GM13976 (cell line): ENCODE measurements at regions not wholly inside any gene's neighbourhood (a gene's known extent, or its start where the extent isn't known, plus 50 kb on each side); places are given as distances from the start of the nearest gene placed in this dataset.
"Not testable (repeated sequence)": the region's sequence is repeated elsewhere in the genome, so short reads cannot be mapped to it uniquely, and the experiment has no call there.

Experiments used
- DNase-seq: peaks from one replicate; pipeline ENCODE4 v3.0.0; 2012; ENCODE audit warnings: low spot score
- in situ Hi-C: fragments of 300-500 bp; cut with MboI; formaldehyde crosslinking; loops from one replicate; pipeline ENCODE4 v1.12.0; 2022; ENCODE audit warnings: low sequenced_read_pairs, mixed read lengths, inconsistent platforms; ENCODE audit not compliant: unreplicated experiment
- TF ChIP-seq, protein P1 (sequence below): IDR thresholded peaks from 2 replicates; pipeline ENCODE4 v1.5.1; 2012; ENCODE audit warnings: borderline replicate concordance, mild to moderate bottlenecking; ENCODE audit not compliant: insufficient read depth; ENCODE audit errors: extremely low read depth, missing control alignments, control extremely low read depth

DNA sequence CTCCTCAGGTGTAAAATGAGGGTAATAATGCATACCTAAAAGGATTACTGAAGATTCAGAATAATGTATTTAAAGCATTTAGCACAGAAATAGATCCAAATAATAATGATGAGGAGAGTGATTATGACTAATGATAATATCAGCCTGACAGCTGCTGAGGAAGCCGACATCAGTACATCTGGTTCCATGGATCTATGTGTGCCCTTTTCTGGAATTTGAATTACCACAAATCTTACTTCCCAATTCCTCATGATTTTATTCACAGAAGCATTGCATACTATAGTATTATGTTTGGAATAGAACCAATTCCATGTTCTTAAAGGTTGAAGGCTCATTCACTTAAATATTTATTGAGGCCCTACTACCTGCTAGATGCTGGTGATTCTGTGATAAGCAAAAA is 248.9 kb upstream of the THUMPD2 start:
- in situ Hi-C loops, result no loop called here
- DNase-seq, result no peak
- TF ChIP-seq, protein P1, sequence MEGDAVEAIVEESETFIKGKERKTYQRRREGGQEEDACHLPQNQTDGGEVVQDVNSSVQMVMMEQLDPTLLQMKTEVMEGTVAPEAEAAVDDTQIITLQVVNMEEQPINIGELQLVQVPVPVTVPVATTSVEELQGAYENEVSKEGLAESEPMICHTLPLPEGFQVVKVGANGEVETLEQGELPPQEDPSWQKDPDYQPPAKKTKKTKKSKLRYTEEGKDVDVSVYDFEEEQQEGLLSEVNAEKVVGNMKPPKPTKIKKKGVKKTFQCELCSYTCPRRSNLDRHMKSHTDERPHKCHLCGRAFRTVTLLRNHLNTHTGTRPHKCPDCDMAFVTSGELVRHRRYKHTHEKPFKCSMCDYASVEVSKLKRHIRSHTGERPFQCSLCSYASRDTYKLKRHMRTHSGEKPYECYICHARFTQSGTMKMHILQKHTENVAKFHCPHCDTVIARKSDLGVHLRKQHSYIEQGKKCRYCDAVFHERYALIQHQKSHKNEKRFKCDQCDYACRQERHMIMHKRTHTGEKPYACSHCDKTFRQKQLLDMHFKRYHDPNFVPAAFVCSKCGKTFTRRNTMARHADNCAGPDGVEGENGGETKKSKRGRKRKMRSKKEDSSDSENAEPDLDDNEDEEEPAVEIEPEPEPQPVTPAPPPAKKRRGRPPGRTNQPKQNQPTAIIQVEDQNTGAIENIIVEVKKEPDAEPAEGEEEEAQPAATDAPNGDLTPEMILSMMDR, result no peak

DNA sequence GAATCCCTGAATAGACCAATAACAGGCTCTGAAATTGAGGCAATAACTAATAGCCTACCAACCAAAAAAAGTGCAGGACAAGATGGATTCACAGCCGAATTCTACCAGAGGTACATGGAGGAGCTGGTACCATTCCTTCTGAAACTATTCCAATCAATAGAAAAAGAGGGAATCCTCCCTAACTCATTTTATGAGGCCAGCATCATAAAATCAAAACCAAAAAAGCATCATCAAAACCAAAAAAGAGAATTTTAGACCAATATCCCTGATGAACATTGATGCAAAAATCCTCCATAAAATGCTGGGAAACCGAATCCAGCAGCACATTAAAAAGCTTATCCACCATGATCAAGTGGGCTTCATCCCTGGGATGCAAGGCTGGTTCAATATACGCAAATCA is 246.2 kb upstream of the THUMPD2 start:
- DNase-seq, in situ Hi-C loops: not testable (repeated sequence)

DNA sequence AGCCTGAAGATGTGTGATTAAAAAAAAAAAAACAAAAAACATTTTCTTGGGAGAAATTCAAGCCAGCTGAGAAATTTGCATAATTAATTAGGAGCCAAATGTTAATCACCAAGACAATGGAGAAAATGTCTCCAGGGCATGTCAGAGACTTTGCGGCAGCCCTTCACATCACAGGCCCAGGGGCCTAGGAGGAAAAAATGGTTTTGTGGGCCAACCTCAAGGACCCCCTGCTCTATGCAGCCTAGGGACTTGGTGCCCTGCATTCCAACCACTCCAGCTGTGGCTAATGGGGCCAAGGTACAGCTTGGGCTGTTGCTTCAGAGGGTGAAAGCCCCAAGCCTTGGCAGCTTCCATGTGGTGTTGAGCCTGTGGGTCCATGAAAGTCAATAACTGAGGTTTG is 241.9 kb upstream of the THUMPD2 start:
- TF ChIP-seq, protein P1, result no peak
- in situ Hi-C loops, result no loop called here
- DNase-seq, result no peak

DNA sequence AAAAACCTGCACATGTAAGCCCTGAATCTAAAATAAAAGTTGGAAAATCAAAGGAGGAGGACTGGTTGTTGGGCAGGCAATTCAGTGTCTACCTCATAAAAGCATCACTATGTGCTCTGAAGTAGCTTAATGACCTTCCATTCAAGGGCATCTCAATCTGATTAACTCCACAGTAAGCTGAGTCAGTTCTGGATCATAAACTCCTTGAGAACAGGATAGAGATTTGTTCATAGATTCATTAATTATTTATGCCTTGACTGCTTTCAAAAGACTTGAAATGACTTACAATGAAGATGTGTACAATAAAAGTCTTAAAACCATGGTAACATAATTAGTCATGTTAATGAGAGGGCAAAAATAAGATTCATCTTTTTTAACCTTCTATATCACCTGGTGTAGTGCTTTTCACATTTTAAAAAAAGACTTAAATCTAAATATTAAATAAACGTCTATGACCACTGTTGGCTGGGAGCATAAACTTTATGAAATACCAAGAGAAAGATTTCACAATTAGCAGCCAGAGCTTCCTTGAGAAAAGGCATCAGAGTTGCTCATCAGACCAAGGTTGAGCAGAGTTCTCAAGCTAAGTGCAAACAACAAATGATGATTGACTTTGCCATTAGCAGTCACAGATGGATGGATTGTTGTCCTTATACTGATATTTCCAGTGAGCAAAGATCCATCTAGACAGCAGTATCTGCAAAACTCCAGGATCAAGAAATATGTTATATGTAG is 237.3 kb upstream of the THUMPD2 start:
- in situ Hi-C loops, result no loop called here
- TF ChIP-seq, protein P1, result no peak
- no peak for DNase-seq

DNA sequence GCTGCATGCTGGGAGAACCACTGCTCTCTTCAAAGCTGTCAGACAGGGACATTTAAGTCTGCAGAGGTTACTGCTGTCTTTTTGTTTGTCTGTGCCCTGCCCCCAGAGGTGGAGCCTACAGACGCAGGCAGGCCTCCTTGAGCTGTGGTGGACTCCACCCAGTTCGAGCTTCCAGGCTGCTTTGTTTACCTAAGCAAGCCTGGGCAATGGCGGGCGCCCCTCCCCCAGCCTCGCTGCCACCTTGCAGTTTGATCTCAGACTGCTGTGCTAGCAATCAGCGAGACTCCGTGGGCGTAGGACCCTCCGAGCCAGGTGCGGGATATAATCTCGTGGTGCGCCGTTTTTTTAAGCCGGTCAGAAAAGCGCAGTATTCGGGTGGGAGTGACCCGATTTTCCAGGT is 234.9 kb upstream of the THUMPD2 start:
- DNase-seq, in situ Hi-C loops: not testable (repeated sequence)

DNA sequence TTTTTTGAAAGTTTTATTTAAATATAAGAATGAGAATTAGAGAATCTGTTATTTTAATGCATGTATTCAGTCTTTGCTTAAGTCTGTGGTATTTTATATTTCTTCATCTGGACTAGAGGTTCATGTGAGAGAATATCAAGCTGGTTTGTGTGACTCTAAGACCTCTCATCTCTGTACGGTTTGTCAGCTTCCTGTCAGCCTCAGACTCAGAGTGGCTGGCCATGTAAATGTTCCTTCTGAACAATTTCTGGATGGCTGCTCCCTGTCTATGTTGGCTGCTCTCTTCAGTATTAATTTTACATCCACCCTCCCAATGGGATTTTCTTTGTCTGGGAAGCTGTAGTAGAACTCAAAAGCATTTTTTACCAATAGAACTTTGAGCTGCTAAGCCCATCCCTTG is 225.3 kb upstream of the THUMPD2 start:
- DNase-seq, result no peak
- TF ChIP-seq, protein P1, result no peak
- in situ Hi-C loops, result no loop called here

DNA sequence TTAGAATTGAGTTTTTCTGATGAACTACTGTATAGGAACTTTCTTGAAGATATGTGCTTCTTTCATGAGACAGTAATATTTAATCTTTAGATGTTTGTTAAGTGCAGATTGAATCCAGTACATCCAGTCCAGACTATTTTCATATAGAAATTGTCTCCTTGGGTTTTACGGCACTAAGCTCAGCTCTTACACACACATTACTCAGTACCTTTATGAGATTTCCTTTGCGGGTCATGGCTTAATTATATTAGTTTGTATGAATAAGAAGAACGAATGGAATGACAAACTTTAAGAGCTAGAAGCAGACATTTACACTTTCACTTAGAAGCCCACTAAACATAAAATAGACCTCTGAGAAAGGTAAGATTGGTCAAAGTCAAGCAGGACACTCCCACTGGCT is 223.3 kb upstream of the THUMPD2 start:
- TF ChIP-seq, protein P1, result no peak
- in situ Hi-C loops, result no loop called here
- DNase-seq, result no peak

DNA sequence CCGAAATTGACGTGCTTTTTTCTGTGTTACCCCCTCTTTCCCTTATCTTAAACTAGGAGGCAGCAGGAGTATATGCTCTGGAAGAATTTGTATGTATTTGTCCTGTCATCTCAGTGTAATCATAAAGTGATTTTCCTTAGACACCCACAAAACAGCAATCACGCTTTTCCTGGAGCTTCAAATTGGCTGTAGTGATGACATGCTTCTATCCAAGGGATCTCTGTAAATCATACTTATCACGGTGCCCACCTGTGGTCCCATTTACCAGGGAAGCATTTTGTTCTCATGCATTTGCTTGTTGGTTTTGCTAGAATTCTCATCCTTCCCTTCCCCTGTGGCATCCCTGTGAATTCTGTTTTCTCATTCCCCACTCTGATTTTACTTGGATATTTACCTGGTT is 220.8 kb upstream of the THUMPD2 start:
- in situ Hi-C loops, result no loop called here
- no peak for DNase-seq

More for the DNA sequence above, 220.8 kb upstream of the THUMPD2 start:
- TF ChIP-seq, protein P1, result no peak
